ENCODE measurements at regions not wholly inside any gene's neighbourhood (a gene's known extent, or its start where the extent isn't known, plus 50 kb on each side); places are given as distances from the start of the nearest gene placed in this dataset.
"Not testable (repeated sequence)": the region's sequence is repeated elsewhere in the genome, so short reads cannot be mapped to it uniquely, and the experiment has no call there.

DNA sequence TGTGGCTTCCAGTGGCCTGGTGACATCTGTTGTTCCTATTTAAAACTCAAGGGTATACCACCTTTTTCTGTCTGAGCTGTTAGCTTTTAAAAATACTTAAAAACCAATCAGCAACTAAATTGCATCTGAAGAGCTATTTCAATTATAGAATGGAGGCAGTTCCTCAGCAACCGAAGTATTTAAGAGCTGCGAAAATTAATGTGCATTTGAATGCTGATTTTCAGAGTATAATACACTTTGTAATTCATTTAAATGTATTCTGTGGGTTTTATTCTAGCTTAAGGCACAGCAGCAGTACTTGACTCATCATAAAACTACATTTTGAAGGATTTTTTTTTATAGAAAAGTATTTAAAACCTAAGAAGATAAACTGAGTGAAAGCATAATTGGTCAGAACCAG is 404.9 kb upstream of the PRKCQ start:
- DNase-seq (ENCODE audit: low read depth in 2 of 2), result no peak

DNA sequence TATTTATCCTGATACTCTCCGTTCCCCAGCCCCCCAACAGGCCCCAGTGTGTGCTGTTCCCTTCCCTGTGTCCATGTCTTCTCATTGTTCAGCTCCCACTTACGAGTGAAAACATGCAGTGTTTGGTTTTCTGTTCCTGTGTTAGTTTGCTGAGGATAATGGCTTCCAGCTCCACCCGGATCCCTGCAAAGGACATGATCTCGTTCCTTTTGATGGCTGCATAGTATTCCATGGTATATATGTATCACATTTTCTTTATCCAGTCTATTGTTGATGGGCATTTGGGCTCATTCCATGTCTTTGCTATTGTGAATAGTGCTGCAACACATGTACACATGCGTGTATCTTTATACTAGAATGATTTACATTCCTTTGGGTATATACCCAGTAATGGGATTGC is 403.9 kb upstream of the PRKCQ start:
- not testable (repeated sequence) for DNase-seq (ENCODE audit: low read depth in 2 of 2)

DNA sequence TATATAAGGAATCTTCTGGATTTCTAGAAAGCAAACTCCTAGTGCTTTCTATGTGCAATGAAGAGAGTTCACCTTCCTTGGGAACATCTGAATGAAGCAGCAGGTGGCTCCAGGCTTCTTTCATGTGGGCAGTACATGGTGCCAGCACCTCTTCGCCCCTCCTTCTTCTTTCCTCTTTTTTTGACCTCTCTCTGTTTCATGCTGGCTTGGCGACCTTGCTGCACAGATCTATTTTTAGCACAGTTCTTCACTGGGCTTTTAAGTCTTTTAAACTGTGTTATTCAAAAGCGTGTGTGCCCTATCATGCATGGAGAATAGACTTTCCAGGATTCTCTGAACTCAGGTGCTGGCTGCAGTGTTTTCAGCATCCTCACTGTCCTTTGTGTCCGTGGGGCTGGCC is 400.3 kb upstream of the PRKCQ start:
- DNase-seq (ENCODE audit: low read depth in 2 of 2), result no peak

DNA sequence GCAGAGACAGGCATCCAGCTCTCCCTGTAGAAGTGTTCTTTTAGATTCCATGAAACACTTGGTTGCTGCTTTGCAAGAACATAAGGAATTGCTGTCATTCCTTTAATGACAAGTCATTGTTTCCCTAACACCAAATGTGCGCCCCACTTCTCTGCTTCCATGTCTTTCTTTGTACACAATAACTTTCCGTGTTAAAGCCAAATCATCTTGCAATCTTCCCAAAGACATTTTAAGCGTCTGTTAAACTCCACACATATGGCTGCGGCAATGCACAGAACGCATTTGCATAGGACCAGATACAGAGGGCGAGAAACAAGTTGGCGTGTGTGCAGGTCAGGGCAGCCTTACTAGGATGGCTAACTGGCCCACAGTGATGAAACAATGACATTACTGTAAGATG is 399.3 kb upstream of the PRKCQ start:
- DNase-seq (ENCODE audit: low read depth in 2 of 2), result no peak

DNA sequence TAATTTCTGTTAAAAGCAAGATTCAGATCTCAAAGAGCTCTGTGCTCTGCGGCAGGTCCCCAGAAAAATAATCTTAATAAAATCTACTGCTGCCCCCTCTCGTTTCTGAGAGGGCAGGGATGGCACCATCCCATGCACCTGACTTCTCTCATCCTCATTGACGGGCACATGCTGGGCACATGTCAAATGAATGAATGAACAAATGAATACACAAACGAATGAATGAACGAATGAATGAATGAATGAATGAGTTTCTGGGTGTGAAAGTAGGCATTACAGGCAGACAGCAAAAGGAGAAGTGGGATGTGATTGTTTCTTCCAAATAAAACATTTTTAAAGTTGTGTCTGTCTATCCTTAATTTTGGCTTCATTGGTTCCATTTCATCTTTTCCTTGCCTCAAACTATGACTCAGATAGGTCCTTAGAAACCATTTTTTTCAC is 398.1 kb upstream of the PRKCQ start:
- DNase-seq (ENCODE audit: low read depth in 2 of 2), result no peak

DNA sequence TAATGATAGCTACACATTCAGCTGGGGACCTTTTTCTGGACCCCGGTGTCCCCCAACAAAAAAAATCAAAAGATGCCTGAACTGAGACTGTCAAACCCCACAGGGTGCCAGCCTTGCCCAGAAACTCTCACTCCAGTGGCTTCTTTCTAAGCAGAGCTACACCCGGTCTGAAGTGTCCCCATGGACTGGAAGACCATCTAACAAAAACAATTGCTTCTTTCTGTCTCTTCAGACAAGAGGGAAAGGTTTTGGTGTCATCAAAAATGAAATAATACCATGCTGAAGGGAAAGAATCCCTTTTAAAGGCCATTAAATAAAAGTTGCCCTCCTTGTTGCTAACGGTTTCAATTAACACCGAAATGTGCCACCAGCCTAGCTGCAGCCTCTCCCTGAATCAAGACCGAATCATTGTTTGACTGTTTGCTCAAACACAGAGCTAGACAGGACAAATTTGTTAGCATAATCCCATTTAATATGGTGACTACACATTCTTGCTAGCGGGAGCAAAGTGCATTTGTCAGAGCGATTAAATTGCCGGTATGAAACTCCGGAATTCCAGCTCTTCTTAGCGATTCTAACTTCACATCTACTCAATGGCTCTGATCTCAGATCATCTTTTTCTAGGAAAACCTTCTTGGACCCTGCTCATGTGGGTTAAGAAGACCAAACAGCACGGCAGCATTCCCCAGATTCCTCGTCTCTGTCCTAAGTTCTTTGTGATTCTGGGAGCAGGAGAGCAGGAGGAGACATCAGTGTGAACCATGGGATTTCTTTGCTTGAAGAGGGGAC is 397.5 kb upstream of the PRKCQ start:
- no peak for DNase-seq (ENCODE audit: low read depth in 2 of 2)

DNA sequence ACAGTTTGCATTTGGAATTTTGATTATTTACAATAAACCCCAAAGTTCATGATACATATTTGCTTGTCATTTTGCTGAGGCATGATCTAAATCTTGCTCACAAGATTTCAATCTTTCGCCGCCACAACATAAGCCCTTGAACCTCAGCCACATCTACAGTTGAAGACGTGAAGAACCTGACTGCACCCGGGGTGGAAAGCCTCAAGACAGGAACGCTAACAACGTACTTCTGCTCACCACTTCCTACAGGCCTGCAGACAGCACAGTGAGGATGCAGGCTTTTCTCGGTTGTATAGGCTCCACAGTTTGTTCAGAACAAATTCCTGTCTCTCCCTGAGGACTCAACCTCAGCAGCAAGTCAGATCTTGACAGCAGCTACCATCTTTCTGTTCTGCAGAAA is 393.8 kb upstream of the PRKCQ start:
- no peak for DNase-seq (ENCODE audit: low read depth in 2 of 2)

DNA sequence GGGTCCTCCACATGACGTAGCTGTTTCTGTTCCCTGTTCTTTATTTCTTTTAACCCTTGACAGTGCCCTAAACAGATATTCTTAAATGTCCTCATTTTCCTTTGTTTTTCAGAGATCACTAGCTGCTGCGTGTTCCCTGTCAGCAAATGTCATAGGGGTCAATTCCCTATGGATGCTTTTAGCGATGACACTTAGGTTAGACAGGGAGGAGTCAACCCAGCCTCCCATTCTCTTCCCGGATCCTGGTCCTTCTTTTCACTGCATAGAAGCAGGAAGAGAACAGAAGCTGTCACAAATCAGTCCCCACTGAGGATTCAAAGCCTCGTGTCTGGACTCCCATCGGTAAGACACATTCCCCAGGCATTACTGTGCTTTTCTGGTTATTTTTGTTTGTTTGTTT is 392.1 kb upstream of the PRKCQ start:
- no peak for DNase-seq (ENCODE audit: low read depth in 2 of 2)

DNA sequence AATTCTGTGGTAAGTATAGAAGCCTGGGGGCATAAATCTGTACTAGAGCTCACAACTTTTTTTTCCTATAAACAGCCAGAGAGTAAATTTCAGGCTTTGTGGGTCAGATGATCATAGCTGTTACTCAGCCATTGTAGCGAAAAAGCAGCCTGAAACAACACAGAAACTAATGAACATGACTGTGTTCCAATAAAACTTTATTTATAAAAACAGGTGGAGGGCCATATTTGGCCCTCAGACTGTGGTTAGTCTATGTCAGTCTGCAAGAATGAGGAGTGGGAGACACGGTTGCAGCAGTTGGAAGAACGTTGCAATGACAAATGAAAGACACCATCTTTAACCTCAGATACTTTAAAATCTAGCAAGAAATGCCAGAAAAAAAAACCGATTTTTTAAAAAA is 389.6 kb upstream of the PRKCQ start:
- no peak for DNase-seq (ENCODE audit: low read depth in 2 of 2)

DNA sequence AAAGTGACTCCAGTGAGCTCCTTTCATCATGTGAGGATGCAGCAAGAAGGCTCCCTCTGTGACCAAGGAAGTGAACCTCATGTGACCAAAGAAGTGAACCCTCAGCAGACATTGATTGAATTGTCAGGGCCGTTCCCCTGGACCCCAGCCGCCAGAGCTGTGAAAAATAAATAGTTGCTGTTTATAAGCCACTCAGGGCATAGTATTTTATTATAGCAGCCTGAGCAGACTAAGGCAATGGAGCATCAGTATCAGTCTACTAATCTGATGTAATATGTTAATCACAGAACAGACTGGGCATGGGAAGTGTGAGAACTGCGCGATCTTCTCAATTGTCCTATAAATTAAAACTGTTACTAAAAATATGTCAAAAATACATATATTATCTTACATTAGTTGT is 384.5 kb upstream of the PRKCQ start:
- no peak for DNase-seq (ENCODE audit: low read depth in 2 of 2)

DNA sequence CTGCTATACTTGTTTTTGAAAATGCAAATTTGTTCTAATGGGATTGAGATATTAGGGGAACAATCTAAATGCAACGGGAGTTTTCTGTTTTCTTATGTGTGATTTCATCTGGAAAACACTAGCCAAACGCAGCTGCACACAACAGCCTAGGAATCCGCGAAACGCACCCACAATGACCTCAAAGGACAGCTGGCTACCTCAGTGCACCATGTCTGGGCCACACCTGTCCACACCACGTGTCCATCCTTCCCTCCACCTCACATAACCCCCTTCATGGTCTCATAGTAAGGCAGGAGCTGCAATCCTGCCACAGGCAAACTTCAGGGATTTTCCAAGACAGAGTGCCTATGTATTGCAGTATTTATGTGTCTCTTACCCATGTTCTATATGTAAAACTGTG is 382.5 kb upstream of the PRKCQ start:
- DNase-seq (ENCODE audit: low read depth in 2 of 2), result no peak

DNA sequence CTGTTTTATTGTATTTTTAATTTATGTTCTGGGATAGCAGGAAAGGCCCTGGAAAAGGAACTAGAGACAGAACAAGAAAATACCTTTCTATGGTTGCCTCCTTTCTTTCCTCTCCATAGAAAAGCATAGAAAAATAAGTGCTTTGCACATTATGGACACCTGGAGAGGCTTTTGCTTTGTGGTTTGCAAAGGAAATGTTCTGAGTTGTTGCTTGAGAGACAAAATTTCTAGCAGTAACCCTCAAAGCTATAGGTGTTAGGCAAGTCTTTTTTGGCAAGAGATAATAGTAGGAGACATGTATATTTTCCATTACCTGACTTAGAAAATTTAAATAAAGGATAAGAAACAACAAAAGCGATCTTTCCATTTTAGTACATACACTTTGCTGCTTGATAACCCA is 378.6 kb upstream of the PRKCQ start:
- DNase-seq (ENCODE audit: low read depth in 2 of 2), result no peak

DNA sequence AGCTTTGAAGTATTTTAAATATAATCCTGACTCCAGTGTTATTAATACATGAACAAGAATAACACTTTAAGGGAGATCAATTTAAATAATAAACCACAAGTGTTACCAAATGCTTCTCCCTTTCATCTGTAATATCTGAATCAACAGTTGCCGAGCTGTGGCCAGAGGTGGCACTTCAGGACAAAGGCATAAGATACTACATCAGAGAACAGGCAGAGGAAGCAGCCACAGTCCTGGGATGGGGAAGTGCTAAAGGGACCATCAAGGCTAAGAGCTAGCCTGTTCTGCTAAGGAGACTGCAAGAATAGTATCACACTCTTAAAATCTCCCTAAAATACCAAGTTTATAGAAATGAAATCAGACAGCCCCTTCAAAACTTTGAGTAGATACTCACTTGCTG is 378.2 kb upstream of the PRKCQ start:
- no peak for DNase-seq (ENCODE audit: low read depth in 2 of 2)

DNA sequence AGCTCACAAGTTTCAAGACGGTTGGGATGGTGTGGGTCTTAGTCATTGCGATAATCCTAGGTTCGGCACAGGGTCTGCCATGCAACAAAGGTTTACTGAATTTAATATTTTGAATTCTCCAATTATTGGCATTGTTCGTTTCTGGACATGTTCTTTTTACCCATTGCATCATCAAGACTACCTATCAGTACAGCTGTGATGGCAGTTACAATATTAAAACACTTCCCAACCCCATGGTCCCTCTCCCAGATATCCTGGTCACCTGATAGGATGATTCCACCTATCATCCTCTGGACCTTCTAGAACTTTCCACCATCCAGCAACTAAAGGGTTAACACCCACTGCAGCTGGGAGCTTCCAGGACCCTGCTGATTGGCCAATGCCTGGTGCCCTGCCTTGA is 377.8 kb upstream of the PRKCQ start:
- DNase-seq (ENCODE audit: low read depth in 2 of 2), result no peak

DNA sequence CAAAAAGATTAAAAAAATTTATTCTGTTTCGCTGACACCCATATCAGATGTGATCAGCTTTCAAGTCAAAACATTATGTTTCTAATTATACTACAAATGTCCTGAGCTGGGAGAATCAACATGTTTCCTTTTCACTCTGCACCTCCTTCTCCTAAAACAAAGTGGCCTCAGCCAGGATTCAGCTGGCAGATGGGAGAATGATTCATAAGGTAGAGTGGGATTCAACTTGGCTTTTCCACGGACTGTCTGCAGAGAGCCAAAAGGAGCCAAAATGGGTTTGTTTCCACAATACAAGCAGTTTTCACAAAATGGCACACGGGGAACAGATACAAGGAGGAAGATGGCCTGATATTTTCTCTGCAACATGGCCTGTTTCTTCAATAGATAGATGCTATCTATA is 376.5 kb upstream of the PRKCQ start:
- DNase-seq (ENCODE audit: low read depth in 2 of 2), result no peak

DNA sequence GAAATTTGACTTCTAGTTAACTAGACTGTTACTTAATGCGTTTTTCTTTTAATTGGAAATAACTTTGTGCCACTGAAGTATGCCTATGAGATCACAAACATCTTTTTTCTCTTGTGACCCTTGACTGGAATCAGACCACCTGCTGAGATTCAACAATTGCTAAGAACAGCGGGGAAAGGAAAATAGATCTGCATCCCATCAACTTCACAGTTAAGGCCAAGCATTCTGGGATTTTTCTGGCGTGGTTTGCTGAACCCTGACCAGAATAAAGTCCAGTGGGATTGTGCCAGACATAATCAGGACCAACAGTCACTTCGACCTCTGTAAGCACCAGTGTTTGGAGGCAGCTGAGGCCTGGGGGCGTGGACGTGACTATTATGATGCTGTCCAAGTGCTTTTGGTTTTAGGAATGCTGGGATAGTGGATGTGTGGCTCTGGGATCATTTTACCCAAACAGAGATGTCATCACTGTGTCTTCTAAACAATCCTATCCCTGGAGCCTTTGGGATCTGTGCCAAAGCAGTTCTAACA is 373.3 kb upstream of the PRKCQ start:
- DNase-seq (ENCODE audit: low read depth in 2 of 2), result no peak

DNA sequence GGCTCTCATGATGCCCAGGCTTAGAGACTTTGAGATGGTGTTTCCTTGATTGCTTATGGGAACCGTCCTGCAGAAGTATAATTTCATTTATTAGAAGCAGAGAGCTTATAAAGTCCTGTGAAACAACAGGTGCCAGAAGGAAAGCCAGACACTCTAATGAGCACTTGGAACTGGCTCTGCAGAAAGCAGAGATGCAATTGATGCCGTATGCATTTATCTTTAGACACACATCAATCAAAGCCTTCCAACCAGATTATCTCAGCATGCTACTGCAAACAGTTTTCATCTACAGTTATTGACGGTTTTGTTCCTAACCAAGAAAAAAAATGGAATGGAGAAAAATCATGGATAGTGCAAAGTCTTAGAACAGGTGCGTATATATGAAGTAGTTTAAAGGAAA is 371.7 kb upstream of the PRKCQ start:
- DNase-seq (ENCODE audit: low read depth in 2 of 2), result no peak

DNA sequence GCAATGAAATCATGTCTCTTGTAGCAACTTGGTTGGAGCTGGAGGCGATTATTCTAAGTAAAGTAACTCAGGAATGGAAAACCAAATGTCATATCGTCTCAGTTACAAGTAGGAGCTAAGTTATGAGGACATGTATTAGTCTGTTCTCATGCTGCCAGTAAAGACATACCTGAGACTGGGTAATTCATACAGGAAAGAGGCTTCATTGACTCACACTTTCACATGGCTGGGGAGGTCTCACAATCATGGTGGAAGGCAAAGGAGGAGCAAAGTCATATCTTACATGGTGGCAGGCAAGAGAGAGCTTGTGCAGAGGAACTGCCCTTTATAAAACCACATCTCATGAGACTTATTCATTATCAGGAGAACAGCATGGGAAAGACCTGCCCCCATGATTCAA is 370.1 kb upstream of the PRKCQ start:
- no peak for DNase-seq (ENCODE audit: low read depth in 2 of 2)

DNA sequence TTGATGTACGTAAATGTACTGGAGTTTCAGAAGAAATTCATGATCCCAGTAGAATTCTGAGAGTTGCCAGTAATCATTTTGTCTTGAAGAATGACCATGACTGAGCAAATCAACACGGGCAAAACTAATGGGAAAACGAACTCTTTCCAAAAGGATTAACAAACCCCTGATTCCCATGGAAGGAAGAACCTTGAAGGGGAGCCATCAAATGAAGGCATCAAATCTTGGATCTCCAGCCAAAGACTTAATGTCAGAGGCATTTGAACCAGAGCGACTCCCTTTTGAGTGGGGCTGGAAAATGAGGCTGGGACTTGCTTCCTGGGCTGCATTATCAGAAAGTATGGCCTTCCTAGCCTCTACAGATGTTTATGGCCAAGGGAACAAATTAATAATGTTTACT is 364.4 kb upstream of the PRKCQ start:
- DNase-seq (ENCODE audit: low read depth in 2 of 2), result no peak

DNA sequence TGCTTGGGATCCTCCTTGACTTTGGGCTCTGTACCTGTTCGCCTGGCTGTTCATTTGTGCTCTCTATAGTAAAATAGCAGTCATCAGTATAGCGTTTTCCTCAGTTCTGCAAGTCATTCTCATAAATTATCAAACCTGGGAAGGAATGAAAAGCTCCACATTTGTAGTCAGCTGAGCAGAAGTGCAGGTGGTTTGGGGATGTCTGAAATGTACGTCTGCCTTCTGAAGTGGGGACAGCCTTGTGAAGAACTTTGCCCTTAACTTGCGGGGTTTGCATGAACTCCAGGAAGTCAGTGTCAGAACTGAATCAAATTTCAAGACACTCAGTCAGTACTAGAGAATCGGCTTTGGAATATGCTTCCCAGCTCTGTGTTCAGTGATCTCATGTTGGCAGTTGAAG is 358.3 kb upstream of the PRKCQ start:
- no peak for DNase-seq (ENCODE audit: low read depth in 2 of 2)

DNA sequence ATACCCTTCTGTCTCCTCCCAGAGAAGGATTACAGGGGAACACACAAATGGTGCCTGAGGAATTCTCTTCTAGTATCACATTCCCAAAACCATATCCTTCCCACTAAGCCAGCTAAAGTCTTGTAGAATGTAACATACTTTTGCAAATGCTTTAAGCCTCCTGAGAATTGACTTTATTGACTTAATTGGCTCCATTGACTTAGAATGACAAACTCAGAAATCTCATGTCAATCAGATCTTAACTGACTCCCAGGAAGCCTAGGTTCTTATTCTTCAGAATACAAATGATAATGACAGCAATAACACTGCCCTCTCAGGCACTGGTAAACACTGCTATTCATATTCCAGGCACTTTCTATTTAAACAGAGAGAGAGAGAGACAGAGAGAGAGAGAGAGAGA is 356.9 kb upstream of the PRKCQ start:
- no peak for DNase-seq (ENCODE audit: low read depth in 2 of 2)

DNA sequence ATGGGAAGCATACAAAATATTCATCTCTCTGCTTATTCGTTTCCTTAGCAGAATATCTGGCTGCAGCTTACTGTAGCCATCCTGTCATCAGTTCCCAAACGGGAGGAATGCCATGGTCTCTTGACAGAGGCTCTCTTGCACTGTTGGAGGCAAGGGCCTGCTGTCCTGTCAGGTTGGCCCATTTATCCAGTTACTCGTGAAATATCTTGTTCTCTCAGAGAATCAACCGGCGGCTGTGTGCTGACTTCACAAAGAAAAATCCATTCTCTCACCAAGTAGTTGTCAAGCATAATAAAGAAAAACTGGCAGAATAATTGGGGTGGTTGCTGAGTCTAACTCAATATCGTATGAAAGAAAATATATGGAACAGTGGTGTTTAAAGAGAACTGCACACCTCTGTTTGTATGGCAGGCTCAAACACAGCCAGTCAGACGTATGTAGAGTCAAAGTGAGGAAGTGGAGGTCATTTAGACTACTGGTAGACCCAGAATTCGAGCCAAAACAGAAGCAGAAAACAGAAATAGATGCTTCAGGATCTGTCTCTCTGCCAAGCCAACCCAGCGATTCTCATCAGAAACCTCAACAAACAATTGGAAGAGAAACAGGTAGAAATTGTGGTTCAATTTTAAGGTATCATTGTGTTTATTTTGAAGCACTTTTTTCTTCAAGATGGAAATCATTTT is 349.2 kb upstream of the PRKCQ start:
- DNase-seq (ENCODE audit: low read depth in 2 of 2), result no peak

DNA sequence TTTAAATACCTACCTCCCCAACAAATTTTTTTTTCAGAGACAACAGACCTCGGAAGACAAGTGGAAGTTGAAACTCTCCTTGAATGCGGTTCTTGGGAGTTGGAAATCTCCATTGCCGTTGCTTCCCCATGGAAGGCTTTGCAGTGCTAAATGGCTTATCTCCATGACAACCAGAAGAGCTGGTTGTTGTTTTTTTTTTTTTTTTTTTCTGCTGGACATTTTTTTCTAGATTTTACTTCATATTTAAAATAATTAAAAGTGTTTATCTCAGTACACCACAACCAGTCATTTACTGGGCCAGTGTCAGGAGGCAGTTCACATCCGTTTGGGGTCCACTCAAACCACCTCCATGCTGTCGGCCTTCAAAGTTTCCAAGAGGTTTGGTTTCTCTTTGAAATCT is 348.5 kb upstream of the PRKCQ start:
- DNase-seq (ENCODE audit: low read depth in 2 of 2), result no peak
